GM18858 (cell line): ENCODE measurements at regions not wholly inside any gene's neighbourhood (a gene's known extent, or its start where the extent isn't known, plus 50 kb on each side); places are given as distances from the start of the nearest gene placed in this dataset.
"Not testable (repeated sequence)": the region's sequence is repeated elsewhere in the genome, so short reads cannot be mapped to it uniquely, and the experiment has no call there.

Source experiments
- ATAC-seq: cut with Tn5 transposase; IDR thresholded peaks from one replicate; pipeline ENCODE4 v1.9.1; 2021; ENCODE audit not compliant: unreplicated experiment

DNA sequence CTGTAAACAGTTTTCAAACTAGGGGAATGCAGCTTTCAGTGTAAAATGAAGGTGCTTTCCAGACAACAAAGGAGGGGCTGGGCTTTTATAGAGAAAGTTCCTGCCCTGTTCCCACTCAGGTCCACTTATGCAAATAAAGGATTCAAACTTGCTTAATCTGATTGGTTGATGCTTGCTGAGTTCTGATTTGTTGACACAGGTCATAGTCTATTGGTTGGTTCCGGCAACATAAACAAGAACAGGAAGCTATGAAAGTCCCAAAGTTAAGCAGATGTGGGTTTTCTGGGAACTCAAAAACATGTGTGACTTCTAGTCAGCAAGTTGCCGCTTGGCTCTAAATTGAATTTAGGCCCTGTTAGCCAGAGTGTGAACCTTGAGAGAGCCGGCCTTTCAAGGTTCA is 194.2 kb upstream of the SVIL start:
- ATAC-seq, result no peak

DNA sequence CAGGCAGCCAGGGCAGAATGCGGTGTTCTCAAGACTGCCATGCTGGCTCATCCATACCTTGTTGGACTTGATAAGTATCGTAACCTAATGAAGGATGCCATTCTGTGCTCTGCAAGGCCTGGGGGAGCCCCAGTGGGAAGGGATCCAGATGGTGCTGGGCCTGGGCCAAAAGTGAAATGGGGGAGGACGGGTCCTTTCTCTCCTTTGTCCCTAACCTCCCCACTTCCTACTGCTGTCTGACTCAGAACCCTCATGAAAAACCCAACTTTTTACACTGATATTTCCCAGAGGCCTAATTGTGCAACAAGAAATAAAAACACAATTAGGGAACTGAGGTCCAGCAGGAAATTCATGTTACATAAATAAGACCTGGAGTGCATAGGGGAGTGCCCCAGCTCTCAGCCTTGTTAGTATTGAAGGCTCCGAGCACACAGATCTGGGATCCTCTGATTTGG is 193.7 kb upstream of the SVIL start:
- no peak for ATAC-seq

DNA sequence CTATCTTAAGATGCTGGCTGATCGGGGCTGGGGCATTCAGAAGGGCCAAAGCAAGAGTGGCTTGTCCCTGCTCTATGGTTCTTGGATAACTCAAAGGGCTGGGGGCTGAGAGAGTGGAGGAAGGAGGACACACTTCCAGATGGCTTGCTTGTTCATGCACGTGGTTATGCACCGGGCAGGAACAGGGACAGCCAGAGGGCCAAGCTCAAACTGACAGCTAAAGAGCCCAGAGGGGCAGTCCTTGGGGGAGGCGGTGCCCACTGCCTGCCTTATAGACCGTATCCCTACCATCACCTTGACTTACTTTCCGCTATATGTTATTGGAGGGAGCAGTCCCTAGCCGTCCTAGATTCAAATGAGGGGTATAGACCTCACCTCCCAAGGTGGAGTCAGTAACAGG is 192.7 kb upstream of the SVIL start:
- ATAC-seq, result no peak

DNA sequence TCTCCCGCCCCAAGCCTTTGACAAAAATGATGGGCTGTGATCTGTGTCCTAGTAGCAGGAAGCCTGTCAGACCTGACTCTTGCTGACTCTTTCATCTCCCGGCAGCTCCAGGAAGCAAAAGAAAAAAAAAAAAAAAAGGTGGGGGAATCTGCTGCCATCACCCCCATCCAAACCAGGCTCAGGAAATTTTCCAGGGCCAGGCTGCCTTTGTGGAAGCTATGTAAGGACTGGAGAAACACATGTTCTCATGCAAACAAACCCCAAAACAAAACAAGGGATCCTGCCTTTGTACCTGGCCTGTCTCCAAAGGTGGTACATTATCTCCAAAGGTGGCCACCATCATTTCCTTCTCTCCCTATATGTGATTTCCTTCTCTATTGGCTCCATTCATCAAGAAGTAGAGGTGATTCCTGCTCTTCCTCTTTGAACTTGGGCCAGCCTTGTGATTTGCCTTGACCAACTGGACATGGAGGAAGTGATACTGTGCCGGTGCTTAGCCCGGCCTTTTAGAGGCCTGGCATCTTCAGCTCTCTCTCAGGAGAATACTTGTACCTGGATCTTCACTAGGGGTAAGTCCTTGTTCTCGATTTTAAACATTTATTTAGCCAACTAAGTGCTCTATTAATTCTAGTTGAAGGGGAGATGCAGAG is 192.2 kb upstream of the SVIL start:
- ATAC-seq, result no peak

DNA sequence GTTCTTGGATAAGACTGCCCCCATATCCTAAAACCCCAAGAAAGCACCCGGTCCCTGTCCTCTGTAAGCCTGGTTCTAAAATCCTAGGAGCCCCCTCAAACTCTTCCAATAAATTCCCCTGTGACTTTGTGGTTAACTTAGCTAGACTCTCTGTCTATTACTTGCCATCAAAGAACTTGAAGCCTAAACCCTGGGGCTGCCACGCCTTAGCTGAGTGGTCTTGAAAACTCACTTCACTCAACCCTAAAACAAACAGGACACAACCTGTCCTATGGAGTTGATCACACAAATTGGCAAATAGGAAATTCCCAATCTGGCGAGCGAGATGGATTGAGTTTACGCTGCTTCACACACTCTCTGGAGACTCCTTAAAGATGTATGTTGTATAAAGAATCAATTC is 191.4 kb upstream of the SVIL start:
- ATAC-seq, result no peak

DNA sequence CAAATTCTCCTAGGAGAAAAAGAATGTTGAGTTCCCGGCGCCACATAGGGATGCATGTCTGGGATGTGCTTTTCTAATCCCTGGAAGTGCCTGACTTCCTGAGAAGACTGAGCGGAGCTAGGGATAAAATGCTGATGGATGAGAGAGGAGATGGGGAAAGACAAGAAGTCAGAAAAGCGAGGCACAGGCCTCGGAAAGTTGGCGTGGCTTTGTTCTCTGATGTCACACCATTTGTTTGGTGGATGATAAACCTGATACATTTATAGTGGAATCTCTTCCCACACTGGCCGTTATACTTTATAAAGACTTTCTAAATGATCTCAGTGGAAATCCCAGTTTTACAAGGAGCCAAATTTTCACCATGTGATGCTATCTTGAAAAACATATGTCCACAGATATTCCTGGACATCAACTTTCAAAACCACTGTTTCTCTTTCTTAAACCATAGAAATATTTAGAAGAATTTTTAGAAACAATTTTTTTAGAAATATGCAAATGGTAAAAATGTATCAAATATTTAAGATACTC is 188.8 kb upstream of the SVIL start:
- no peak for ATAC-seq

DNA sequence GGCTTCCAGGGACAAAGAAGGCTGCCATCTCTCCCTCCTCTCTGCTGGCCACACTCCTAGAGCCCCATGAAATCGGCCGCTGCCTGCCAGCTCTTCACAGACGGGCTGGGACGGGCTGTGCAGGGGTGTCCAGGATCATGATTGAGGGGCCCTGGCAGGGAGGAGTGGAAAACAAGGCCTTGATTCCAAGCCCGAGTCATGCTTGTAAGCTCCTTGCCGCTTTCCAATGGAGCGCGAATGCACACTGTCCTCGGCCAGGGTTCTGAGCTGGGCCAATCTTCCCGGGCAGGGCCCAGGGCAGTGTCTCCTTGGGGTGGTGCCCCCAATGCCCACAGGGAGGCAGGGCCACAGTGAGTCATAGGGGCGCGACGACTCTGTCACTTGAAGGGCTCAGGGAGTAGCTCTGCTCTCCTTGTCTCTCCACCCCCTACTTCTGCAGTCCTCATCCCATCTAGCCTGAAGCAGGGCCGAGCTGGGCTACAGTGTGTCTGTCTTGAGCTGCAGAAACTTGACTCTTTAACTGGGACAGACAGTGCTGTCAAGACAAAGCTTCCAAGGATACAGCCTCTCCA is 186.2 kb upstream of the SVIL start:
- no peak for ATAC-seq

DNA sequence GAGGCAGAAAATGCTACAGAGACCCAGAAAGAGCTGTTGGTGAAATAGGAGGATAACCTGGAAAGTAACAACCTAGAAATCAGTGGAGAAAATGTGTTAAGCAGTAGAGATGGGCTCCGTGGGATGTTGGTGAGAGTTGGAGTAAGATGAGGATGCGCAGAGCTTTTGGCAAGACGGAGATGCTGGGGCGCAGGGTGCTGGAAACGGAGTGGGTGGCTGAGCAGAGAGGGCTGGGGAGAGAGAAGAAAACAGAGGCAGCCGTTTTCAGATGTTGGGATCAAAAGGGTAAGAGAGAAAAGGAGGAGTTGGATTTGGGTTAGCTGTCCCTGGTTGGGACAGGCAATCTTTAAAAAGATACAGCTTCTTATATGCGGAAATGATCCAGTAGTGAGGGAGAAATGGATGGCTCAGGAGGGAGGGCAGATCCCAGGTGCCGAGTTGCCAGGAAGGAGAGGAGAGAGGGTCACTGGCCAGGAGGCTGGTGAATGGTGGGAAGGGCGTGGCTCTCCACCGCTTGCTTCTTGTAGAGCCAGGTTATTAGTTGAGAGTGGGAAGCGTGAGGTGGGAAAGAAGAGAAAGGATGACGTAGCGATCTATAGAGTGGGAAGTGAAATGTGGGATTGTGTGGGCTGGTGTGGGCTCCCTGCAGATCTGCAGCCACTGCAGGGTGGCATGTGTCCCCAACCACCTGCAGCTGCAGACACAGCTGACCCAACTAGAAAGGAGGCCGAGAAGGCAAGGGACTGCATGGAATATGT is 182.2 kb upstream of the SVIL start:
- ATAC-seq, result no peak

DNA sequence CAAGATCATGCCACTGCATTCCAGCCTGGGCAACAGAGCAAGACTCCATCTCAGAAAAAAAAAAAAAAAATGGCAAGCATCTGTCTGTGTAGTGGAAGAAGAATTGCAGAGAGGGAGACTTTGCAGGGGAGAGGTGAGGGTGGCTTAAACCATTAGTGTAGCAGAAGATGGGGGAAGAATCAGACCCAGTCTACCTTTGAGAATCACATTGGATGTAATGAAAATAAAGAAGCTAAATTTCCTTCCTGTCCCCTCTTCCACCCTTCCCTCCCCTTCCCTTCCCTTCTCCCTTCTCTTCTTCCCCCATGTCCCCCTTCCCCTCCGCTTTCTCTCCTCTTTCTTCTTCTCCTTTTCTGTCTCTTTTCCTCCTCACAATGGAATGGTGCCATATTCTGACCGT is 180.8 kb upstream of the SVIL start:
- no peak for ATAC-seq

DNA sequence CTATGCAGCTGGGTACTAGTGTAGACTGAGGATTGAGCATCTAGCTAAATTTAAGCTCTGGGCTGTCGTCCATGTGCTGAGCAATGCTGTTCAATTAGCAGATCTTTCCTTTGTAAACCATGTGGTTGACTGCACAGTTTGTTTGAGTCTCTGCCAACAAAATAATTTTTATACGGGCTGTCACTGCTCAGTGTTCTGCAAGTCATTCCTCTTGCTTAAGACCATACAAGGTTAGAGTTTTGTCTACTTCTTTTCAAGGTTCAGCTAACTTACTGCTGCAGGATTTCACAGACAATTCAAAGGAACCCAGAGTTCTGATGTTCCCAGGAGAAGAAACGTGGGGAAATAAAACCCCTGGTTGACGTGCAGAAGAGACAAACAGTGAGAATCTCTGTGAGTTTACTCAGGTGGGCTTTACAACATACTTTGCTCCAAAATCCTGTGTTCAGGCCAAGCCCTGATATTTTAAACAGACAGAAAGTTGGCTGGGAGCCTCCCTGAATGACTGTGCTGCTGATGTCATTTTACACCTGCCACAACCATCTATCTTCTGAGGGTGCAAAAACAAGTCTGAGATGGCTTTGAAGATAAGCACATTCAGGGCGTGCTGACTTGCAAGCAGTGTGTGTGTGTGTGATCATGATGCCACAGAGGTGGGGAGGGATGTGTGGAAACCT is 177.1 kb upstream of the SVIL start:
- ATAC-seq, result no peak

DNA sequence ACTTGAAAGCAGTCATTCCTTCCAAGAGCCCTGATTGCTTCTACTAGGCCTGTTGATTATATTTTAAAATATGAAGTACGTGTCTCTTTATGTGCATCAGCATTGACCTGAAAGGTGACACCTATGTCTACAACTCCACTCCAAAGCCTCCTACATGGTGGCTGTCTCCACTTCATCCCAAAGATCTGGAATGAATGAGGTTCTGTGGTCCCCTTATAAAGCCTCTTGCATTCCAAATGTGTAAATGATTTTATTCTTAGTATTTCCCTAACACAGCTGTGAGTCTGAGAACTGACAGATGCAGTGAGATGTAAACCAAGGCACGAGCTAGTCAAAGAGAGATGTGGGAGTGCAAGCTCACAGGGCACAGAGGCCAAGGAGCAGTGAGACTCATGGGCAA is 176.0 kb upstream of the SVIL start:
- no peak for ATAC-seq

DNA sequence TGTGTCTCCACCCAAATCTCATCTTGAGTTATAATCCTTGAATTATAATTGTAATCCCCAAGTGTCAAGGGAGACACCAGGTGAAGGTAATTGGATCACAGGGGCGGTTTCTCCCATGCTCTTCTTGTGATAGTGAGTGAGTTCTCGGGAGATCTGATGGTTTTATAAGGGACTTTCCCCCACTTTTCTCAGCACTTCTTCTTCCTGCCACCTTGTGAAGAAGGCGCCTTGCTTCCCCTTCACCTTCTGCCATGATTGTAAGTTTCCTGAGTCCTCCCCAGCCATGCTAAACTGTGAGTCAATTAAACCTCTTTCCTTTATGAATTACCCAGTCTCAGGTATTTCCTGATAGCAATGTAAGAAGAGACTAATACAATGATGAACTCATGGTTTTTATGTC is 175.5 kb upstream of the SVIL start:
- ATAC-seq, result not testable (repeated sequence)

DNA sequence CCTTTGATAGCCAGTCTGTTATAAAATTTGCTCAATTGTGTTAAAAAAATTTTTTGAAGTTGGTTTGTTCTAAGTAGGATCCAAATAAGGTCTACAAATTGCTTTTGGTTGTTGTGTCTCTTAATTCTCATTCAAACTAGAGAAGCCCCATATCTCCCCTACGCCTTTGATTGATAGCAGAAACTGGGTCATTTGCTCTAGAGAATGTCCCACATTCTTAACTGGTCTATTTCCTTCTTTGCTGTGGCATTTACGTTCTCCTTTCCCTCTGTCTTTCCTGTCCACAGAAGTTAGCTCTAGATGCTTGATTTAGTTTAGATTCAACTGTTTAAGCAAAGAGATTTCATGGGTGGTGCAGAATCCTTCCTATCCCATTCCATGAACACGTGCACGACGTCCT is 174.6 kb upstream of the SVIL start:
- no peak for ATAC-seq

DNA sequence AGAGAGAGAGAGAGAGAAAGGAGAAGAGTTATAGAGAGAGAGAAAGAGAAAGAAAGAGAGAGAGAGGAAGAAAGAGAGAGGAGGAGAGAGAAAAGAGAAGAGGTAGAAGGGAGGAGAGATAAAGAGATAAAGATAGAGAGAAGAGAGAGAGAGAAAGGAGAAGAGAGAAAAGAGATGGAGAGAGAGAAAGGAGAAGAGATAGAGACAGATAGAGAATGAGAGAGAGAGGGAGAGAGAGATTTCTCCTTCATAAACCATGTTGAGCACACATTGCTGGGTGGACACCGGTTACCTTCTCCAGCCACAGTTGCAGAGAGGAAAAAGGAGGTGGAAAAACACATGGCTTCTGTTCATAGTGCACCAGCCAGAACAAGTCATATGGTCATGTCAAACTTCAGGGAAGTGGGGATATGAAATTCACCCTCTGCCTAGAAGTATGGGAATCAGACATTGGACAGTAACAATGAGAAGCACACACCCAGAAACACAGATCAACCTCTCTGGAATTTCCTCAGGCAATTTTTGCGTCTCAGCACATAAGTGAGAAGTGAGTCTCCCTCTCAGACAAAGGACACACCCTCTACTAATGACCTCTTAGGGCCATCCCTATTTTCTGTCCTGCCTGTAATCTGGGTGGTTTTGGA is 172.5 kb upstream of the SVIL start:
- ATAC-seq, result no peak

DNA sequence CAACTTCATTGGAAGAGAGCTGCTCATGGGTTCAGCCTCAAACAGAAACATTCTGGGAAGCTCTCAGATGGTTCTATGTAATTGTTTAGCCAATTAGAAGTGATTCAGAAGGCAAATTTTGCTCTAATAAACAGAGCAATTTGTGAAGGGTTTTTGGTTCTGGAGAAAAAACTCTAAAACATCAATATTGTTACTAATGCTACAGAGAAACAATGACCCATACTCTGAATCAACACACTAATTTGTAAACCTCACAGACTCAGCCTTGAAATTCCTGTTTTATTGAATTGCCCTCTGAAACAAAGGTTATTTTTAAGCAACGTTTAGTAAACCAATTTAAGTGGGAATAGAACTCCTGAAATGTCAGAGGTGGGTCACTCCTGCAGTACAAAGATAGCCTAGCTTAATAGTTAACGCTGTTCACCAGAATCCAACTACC is 171.6 kb upstream of the SVIL start:
- ATAC-seq, result no peak

DNA sequence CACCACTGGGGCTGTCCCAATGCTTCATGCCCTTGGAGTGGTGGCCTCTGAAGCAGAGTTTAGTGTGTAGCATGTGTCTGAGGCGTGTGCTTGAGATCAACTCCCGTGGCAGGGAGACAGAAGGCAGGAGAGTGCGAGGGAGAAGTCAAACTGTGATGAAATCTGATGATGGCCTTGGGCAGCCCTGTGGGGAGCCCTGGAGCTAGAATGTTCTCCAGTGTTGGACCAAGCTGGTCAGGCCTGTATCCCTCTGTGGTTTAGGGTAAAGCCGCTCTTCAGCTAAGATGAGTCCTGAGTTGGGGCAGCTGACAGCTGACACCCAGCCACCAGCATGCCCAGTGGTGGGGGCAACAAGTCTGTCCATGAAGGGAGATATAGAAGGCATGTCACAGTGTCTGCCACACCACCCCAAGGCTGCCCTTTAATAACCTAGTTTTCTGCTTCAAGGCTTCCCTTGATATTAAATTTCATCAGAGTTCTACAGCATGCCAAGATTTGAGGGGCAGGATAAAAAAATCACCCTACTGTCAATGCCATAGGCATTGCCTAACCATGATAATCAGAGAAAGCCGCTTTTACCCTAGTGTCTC is 170.5 kb upstream of the SVIL start:
- ATAC-seq, result no peak

DNA sequence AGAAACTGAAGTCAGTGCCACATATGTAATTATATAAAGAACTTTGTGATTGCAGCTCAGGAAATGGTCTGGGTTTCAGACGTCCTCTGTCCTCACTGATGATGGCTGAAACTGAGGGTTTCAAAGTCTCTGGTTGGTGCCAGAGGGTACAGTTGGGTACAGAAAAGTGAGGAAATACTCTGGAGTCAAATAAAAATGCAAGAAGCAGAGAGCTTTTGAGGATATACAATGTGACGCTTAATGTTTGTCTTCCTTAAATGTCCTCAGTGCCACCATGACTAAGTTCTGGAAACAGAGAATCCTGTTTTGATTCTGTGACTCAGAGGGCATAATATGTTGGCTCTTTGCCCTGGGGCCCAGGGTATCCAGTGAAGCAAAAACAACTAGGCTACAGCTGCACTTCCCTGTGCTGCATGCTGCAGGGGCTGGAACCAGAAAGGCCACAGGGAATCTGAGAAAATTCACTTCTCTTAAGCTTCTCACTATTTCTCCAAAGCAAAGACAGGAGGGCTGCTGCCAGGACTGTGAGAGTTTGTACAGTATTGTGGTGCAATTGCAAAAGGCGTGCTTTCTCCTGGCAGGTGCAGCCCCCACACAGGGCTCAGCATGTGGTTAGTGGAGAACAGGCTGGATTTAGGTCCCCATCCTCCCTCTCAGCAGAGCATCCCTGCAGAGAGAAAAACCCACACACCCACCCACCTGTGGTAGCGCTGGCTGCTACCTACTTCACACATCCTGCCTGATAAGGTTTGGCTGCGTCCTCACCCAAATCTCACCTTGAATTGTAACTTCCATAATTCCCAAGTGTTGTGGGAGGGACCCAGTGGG is 169.5 kb upstream of the SVIL start:
- no peak for ATAC-seq

DNA sequence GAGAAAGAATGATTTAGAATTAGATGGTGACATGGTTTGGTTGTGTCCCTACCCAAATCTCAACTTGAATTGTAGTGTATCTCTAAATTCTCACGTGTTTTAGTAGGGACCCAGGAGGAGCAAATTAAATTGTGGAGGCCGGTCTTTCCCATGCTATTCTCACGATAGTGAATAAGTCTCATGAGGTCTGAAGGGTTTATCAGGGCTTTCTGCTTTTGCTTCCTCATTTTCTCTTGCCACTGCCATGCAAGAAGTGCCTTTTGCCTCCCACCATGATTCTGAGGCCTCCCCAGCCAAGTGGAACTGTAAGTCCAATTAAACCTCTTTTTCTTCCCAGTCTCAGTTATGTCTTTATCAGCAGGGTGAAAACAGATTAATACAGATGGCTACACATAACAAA is 167.4 kb upstream of the SVIL start:
- ATAC-seq, result no peak

DNA sequence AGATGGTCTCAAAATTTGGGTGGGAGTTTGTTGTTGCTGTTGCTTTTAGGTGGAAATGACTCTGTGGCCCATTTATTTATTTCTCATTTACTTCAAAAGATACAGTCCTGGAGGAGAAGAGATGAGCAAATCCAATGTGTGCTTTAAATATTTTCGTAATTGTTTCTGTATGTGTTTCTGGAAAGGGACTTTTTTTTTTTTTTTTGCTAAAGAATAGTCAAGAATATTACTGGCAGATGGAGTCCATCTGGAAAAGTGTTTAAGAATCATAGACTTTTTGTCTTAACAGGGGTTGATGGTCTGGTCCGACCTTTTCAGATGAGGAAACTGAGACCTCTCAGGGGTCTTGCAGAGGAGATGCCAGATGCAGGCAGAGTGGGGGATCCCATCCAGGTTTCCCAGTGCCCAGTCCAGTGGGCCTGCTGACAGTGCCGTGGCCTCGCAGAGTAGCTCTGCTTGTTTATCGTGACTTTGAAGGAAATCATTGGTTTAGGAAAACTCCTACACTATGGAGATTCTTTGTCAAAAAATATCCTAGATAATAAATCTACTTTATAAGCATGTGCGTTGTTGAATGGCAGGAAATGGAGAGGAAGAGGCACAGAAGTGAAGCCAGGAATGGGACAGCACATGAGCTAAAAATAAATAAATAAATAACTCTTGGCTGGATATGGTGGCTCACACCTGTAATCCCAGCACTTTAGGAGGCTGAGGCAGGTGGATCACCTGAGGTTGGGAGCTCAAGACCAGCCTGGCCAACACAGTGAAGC is 164.3 kb upstream of the SVIL start:
- ATAC-seq, result no peak
